Activated T-cell treated with anti-CD3 and anti-CD28 coated beads for 1 hour (primary cell): ENCODE measurements at regions not wholly inside any gene's neighbourhood (a gene's known extent, or its start where the extent isn't known, plus 50 kb on each side); places are given as distances from the start of the nearest gene placed in this dataset.
"Not testable (repeated sequence)": the region's sequence is repeated elsewhere in the genome, so short reads cannot be mapped to it uniquely, and the experiment has no call there.

Source experiments
- DNase-seq: peaks from one replicate; pipeline ENCODE4 v3.0.0-alpha.2; 2020; ENCODE audit warnings: low read depth

GRCh38 chr9:39665020-39665419 is 309.6 kb downstream of the SPATA31A1 start:
- not testable (repeated sequence) for DNase-seq

- not testable (repeated sequence) for DNase-seq
Measured at GRCh38 chr9:39674437-39675210, 319.2 kb downstream of the SPATA31A1 start.

- DNase-seq: not testable (repeated sequence)
Measured at GRCh38 chr9:39675211-39675553, 319.7 kb downstream of the SPATA31A1 start.

- not testable (repeated sequence) for DNase-seq
Measured at GRCh38 chr9:39678534-39679263, 323.2 kb downstream of the SPATA31A1 start.

- not testable (repeated sequence) for DNase-seq
Measured at GRCh38 chr9:39680694-39681401, 325.4 kb downstream of the SPATA31A1 start.

- DNase-seq: not testable (repeated sequence)
Measured at GRCh38 chr9:39728862-39729261, 373.4 kb downstream of the SPATA31A1 start.

- DNase-seq: not testable (repeated sequence)
Measured at GRCh38 chr9:39744898-39745297, 389.4 kb downstream of the SPATA31A1 start.

- not testable (repeated sequence) for DNase-seq
Measured at GRCh38 chr9:39775570-39775969, 420.1 kb downstream of the SPATA31A1 start.

GRCh38 chr9:39791356-39791755 is 435.9 kb downstream of the SPATA31A1 start:
- not testable (repeated sequence) for DNase-seq

GRCh38 chr9:39797935-39798334 is 442.5 kb downstream of the SPATA31A1 start:
- DNase-seq: not testable (repeated sequence)

- not testable (repeated sequence) for DNase-seq
Measured at GRCh38 chr9:39799252-39799651, 443.8 kb downstream of the SPATA31A1 start.

- not testable (repeated sequence) for DNase-seq
Measured at GRCh38 chr9:39802561-39802960, 447.1 kb downstream of the SPATA31A1 start.

GRCh38 chr9:39809401-39810226 is 454.1 kb downstream of the SPATA31A1 start:
- peak; percentile 31 for DNase-seq

- not testable (repeated sequence) for DNase-seq
Measured at GRCh38 chr9:39810401-39810800, 454.9 kb downstream of the SPATA31A1 start.

- DNase-seq: not testable (repeated sequence)
Measured at GRCh38 chr9:39811615-39812014, 456.1 kb downstream of the SPATA31A1 start.

- DNase-seq: not testable (repeated sequence)
Measured at GRCh38 chr9:39828457-39828856, 473.0 kb downstream of the SPATA31A1 start.
